ENCODE measurements at regions not wholly inside any gene's neighbourhood (a gene's known extent, or its start where the extent isn't known, plus 50 kb on each side); places are given as distances from the start of the nearest gene placed in this dataset.

DNA sequence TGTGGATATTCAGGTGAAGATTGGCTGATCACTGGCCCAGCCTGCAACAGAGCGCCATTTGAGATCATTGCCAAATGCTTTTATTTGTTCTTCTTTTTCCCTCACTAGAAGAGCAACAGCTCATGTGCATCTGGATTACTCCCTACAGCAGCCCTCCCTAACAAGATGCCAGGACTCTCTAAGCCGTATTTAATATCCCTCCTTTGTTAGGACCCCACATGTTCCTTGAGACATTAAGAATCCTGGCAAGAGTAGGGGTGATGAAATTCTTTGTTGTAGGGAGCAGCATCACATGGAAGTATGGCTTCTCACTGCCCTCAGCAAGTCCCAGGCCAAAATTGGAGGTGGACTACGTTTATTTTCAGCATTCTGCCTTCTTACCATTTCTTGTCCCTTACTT, 167.8 kb downstream of the PAX1 start:
- no peak for TF ChIP-seq POLR2AphosphoS5 (IDR thresholded peaks at IDR 0.05; ENCODE audit: low read depth, low read length)
- no peak for TF ChIP-seq POLR2A (IDR thresholded peaks at IDR 0.05; ENCODE audit: low read depth, low read length)
- no peak for TF ChIP-seq TAF1 (IDR thresholded peaks at IDR 0.05; ENCODE audit: low read depth, low read length)
- no peak for TF ChIP-seq SPI1 (IDR thresholded peaks at IDR 0.05; ENCODE audit: low read depth, low read length)
- no peak for TF ChIP-seq POU2F2 (IDR thresholded peaks at IDR 0.05; ENCODE audit: low read depth, low read length)
